Erythroblast (primary cell): ENCODE measurements at regions not wholly inside any gene's neighbourhood (a gene's known extent, or its start where the extent isn't known, plus 50 kb on each side); places are given as distances from the start of the nearest gene placed in this dataset.

ENCODE experiments used
- GATA1 ChIP-seq: IDR thresholded peaks from 2 replicates; pipeline ENCODE4 v1.6.1; 2011; ENCODE audit warnings: low read depth, mild to moderate bottlenecking, control low read depth, low read length, moderate library complexity
- POLR2A ChIP-seq: IDR thresholded peaks from 2 replicates; pipeline ENCODE4 v1.6.1; 2011; ENCODE audit warnings: mild to moderate bottlenecking, low read length

DNA sequence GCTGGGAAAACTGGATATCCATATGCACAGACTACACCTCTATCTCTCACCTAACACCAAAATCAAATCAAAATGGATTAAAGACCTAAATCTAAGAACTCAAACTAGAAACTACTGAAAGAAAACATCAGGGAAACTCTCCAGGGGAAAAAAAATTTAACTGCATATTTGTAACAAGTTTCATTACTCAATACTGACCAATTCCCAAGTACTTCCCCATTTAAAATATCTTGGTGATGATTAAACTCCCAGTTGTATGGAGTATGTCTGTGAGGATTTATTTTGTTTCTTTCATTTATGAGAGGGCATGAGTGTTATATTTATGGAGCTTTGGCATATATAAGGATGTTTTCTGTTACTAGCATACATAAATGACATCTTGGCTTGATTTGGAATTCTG, 112.3 kb upstream of the IL15 start:
- TF ChIP-seq POLR2A (no peak), GATA1 (no peak)
